Occipital lobe (tissue), 1 donor: ENCODE measurements at regions not wholly inside any gene's neighbourhood (a gene's known extent, or its start where the extent isn't known, plus 50 kb on each side); places are given as distances from the start of the nearest gene placed in this dataset.

ENCODE experiments used
- DNase-seq: peaks from one replicate; lab custom pipeline; 2025; lab: John Stamatoyannopoulos, UW

DNA sequence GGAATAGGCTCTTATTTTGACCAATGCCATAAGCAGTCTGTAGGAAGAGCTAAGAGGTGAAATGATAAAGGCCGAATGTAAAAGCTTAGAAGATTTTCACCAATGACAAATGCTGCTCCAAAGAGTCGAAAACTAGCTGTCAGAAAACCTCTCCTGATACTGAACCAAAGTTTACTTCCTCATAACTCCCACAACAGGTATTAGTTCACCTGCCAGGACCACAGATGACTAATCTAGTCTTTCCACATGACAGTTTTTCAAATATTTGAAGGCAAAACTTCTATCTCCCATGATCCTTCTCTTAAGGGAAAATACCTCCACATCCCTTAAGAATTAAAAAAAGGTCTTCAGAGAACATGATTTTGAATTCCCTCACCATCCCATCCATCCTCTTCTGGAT is 473.2 kb upstream of the SPHKAP start:
- no peak for DNase-seq

GRCh38 chr2:228653884-228654283 is 472.4 kb upstream of the SPHKAP start:
- DNase-seq, result no peak

GRCh38 chr2:228652366-228652765 is 470.9 kb upstream of the SPHKAP start:
- DNase-seq, result no peak

- DNase-seq, result no peak
Measured at GRCh38 chr2:228649876-228650275, 468.4 kb upstream of the SPHKAP start.

GRCh38 chr2:228649447-228649846 is 468.0 kb upstream of the SPHKAP start:
- no peak for DNase-seq

- DNase-seq, result no peak
Measured at GRCh38 chr2:228648541-228648940, 467.1 kb upstream of the SPHKAP start.

GRCh38 chr2:228646061-228646460 is 464.6 kb upstream of the SPHKAP start:
- DNase-seq, result no peak

- no peak for DNase-seq
Measured at GRCh38 chr2:228644199-228644598, 462.7 kb upstream of the SPHKAP start.

DNA sequence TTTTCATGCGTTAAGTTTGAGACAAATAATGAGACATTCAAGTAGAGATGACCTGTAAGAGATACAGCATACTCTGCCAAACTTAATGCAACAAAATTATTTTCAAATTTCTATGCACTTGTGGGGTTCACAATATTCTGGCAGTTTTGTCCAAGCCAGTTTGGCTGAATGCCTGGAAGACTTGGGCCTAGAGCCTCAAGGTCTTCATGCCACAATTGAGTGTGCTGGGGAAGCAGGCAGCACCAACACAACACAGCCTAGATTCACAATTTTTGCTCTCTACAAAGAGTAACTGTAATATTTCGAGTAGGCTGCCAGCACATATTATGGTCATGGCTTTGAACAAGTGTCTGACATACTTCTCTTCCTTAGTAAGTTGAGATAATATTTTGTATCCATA is 461.4 kb upstream of the SPHKAP start:
- no peak for DNase-seq

DNA sequence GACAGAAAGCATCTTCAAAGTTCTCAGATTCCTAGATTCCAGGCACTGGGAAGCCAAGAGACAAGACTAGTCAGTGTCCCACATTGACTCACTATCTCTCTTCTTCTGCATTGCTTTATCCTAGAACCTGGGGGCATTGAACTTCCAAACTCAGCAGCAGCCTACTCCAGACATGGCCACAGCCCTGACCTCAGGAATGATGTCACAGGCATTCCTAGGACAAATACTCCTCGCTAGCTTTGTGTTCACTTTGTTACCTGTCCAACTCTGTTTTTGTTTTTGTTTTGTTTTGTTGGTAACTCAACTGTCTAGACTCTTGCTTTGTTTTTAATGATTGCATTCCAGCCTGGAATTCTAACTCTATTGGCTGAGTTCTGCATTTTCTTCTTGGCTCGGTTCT is 449.3 kb upstream of the SPHKAP start:
- DNase-seq, result no peak

- no peak for DNase-seq
Measured at GRCh38 chr2:228629251-228629650, 447.8 kb upstream of the SPHKAP start.

GRCh38 chr2:228628682-228629081 is 447.2 kb upstream of the SPHKAP start:
- DNase-seq, result no peak

- DNase-seq, result no peak
Measured at GRCh38 chr2:228627510-228627909, 446.0 kb upstream of the SPHKAP start.

DNA sequence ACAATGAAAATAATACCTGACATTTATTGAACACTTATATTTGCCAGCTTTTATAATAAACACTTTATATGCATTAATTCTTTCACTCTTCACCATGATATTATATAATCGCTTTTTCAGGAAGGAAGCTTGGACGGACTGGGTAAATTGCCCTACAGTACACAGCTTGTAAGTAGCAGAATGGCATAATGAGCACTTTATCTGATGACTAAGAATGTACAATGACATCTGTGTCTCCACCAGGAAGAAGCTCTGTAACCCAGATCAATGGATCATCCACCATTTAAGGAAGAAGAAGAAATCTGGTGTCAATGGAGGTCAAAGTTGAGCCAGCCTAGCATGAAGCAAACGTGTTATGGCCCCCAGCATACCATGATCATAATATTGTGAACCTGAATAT is 444.0 kb upstream of the SPHKAP start:
- no peak for DNase-seq

DNA sequence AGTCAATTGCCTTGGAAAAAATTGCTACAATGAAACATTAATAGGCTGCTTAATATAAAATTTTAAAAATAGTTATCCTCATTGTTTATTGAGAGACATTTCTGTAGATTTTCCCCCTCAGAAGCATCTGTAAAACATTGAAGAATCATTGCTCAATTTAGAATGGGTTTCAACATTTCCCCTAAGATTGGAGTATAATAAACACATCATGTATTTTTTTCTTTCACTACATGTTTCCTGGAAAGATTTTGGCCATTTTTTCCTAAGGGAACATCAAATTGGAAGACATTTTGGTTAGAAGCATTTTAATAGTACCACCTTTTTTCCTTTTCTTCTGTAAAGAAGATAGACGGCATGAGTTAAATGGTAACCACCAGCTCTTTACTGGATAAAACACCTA is 443.2 kb upstream of the SPHKAP start:
- DNase-seq, result no peak

GRCh38 chr2:228615496-228615895 is 434.0 kb upstream of the SPHKAP start:
- DNase-seq, result no peak

DNA sequence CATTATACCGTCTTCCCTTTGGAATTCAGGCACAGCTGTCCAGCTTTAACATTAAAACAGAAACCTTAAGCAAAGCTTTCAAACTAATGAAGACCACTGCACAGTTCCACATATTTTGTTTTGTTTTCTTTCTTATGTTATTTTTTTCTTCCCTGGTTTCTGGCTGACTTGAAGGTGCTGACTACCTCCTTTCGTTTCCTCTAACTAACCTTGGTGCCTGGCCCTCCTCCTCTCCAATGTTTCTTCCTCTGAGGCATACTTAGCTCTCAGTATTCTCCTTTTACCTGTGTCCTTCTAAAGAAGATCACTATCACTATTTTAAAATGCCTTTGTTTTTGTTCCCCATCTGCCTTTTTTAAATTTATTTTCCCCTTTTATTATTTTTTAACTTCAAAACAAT is 433.3 kb upstream of the SPHKAP start:
- no peak for DNase-seq

- DNase-seq, result no peak
Measured at GRCh38 chr2:228613133-228613850, 431.8 kb upstream of the SPHKAP start.

DNA sequence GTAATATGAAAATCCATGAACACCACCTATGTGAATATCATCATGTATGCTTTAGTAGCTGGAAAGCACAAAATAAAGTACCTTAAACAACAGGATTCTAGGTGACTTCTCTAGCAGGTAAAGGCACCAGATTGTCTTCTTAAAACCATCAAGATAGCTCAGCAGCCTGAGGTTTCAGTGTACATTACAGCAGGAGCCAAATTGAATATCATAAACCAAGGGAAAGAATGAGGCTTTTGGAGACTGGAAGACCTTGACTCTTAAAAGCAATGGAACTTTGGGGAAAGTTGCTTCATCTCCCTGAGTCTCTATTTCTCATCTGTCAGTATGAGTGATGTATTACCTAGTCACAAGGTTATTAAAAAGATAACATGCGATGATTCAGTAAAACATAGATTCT is 429.7 kb upstream of the SPHKAP start:
- no peak for DNase-seq

DNA sequence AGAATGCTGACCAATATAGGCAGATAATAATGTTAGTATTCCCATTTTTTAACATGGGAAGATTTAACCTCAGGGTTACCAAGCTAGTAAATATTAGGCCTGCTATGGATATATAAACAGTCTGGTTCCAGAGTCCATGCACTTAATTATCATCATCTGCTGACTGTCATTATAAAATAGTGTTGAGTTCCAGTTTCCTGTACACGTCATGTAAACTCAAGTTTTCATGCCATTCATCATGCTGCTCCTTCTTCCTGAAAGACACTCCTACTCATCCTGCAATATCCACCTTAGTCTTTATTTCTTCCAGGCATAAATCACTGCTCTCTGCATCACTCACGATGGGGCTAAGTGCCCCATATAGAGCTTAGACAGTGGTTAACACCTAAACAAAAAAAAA is 420.8 kb upstream of the SPHKAP start:
- DNase-seq, result no peak

DNA sequence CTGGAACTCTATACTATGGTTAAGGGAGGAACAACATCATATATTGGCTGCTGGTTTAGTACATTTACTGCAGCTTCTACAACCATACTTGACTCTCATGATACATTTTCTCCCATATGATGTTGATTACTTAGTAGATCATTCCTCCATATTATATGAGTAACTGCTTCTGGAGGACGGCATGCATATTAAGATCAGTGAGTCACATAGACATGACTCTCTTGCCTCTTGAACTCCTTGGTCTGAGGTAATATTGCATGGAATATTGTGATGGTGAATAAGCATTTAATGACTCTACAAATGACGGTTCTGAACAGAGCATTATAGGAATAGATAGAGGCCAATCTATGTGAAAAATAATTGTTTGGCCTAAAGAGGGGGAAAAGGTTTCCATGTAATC is 418.8 kb upstream of the SPHKAP start:
- DNase-seq, result no peak

- DNase-seq, result no peak
Measured at GRCh38 chr2:228599781-228600180, 418.3 kb upstream of the SPHKAP start.

DNA sequence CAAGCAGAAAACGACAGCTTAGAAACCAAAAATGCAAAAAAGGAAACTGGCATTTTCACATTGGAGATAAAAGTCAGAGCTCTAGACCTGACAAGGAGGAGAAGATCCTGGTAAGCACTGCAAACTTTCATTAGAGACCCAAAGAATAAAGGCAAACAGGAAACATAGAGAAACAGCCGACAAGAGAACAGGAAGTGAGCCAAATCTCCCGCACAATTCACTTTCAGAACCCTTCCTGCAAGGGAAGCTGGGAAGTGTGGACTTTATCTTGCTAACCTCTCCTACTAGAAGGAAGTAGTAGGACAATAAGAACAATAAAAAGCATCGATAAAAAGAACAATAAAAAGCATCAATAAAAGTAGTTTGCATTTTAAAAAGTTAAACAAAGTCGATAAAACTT is 417.8 kb upstream of the SPHKAP start:
- DNase-seq, result no peak

DNA sequence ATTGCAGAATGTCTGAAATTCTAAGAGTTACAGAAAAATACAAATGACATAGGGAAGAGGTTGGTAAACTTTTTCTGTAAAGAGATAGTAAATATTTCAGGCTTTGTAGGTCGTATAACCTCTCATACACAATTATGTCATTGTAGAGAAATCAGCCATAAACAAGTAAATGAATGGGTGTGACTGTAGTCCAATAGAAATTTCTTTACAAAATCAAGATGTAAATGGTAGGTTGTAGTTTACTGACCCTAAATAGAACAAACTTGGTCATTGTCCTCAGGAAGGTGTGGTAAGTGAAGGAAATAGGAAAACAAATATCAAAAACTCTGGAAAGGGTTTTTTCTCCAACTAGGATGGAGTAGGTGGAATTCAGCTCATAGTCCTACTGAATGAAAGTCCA is 415.5 kb upstream of the SPHKAP start:
- no peak for DNase-seq
